Effector memory CD8-positive, alpha-beta T cell (primary cell): ENCODE measurements at regions not wholly inside any gene's neighbourhood (a gene's known extent, or its start where the extent isn't known, plus 50 kb on each side); places are given as distances from the start of the nearest gene placed in this dataset.
"Not testable (repeated sequence)": the region's sequence is repeated elsewhere in the genome, so short reads cannot be mapped to it uniquely, and the experiment has no call there.

ENCODE experiments used
- ATAC-seq: fragments of 150-1000 bp; cut with Tn5 transposase; replicated peaks from 2 replicates; pipeline ENCODE4 v1.10.0; 2021; ENCODE audit warnings: mild to moderate bottlenecking, moderate library complexity
- DNase-seq, 3 experiments: peaks; one replicate each; pipeline ENCODE4 v3.0.0; 2021
- H3K27ac Mint-ChIP-seq, 2 donors: one replicate each; pipeline ENCODE4 v1.8.0; 2022; ENCODE audit warnings: mild to moderate bottlenecking in 2 of 2, mixed read lengths in 2 of 2, moderate library complexity in 2 of 2
- H3K27me3 Mint-ChIP-seq, 2 donors: one replicate each; pipeline ENCODE4 v1.8.0; 2022; ENCODE audit warnings: mixed read lengths in 2 of 2
- H3K36me3 Mint-ChIP-seq: one replicate; pipeline ENCODE4 v1.8.0; 2022; ENCODE audit warnings: mild to moderate bottlenecking, moderate library complexity, mixed read lengths; ENCODE audit not compliant: insufficient read depth
- H3K4me1 Mint-ChIP-seq, 2 donors: one replicate each; pipeline ENCODE4 v1.8.0; 2022; ENCODE audit warnings: low read depth in 2 of 2, mixed read lengths in 2 of 2
- H3K4me3 Mint-ChIP-seq, 2 donors: one replicate each; pipeline ENCODE4 v1.8.0; 2022; ENCODE audit warnings: mild to moderate bottlenecking in 2 of 2, mixed read lengths in 2 of 2, moderate library complexity in 2 of 2
- H3K9me3 Mint-ChIP-seq, 2 donors: one replicate each; pipeline ENCODE4 v1.8.0; 2022; ENCODE audit warnings: mixed read lengths in 2 of 2

DNA sequence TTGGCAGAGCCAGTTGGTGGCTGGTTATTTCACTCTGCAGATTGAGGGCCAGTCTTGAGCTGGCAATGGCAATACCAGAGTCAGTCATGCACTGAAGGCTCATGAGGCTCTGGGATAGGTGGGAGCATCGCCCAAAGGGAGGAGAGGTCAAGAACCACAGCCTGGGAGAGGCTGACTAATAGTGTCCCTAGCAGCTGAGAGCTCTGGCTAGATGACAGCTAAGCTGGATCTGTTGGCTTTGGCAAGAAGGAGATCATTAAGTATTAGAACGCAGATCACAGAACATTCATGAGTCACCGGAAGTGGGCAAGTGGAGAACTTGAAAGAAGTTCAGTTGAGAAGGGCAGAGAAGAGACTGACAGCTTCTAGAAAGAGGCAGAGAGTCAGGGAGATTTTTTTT is 521.1 kb downstream of the NR2F2 start:
- H3K27me3 Mint-ChIP-seq = peaks cover 0 to 6% of the 10 kb centered on the region in 2 donors

DNA sequence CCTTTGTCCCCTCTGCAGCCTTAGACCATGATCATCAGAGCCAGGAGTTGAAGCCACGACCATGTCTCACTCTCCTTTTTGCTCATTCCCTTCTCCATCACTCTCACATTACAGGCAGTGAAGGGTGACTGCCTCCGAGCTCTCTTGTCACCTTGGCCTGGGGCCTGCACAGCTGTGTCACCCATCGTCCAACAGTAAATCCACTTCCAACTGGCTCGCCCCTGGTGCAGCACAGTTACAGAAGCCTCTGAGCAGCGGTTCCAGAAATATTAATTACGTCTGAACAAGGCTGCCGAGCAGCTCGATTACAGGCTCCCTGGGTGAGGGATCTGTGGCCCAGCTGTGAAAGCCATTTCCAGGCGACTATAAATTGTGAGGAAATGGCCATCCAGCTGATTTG is 528.2 kb downstream of the NR2F2 start:
- Mint-ChIP-seq H3K9me3 (peaks cover 8 to 22% of the 10 kb centered on the region in 2 donors), H3K27me3 (no peaks in the 10 kb centered on the region), H3K36me3 (no peaks in the 10 kb centered on the region), H3K4me3 (no peak overlapping the region), H3K4me1 (peaks cover 0 to 2% of the 10 kb centered on the region in 2 donors), H3K27ac (no peak overlapping the region)
- DNase-seq (no peak), ATAC-seq (no peak)

More for the DNA sequence above, 521.1 kb downstream of the NR2F2 start:
- no peak for ATAC-seq
- Mint-ChIP-seq H3K9me3 (peaks cover 12 to 30% of the 10 kb centered on the region in 2 donors), H3K4me3 (no peak overlapping the region), H3K27ac (no peak overlapping the region), H3K4me1 (peaks cover 0 to 2% of the 10 kb centered on the region in 2 donors), H3K36me3 (no peaks in the 10 kb centered on the region)
- no peak for DNase-seq

DNA sequence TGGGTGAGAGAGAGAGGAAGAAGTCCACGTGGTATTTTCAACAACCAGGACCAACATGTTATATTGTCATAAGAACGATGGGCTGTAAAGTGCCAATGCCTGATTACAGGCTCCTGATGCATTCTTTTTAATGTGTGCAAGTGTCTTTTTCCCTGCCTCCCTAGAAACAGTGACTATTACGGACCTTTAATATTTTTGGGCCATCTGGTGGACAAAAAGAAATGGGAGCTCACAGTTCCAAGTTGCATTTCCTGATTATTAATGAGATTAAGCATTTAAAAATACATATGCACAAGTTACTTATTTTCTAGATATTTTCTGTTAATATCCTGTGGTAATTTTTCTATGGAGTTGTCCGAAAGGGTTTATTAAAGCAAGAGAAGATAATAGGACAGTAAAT is 530.2 kb downstream of the NR2F2 start:
- DNase-seq (no peak), ATAC-seq (no peak)
- Mint-ChIP-seq H3K4me3 (no peak overlapping the region), H3K36me3 (no peaks in the 10 kb centered on the region), H3K9me3 (peaks cover 4 to 12% of the 10 kb centered on the region in 2 donors), H3K27me3 (no peaks in the 10 kb centered on the region), H3K4me1 (no peaks in the 10 kb centered on the region), H3K27ac (no peak overlapping the region)

DNA sequence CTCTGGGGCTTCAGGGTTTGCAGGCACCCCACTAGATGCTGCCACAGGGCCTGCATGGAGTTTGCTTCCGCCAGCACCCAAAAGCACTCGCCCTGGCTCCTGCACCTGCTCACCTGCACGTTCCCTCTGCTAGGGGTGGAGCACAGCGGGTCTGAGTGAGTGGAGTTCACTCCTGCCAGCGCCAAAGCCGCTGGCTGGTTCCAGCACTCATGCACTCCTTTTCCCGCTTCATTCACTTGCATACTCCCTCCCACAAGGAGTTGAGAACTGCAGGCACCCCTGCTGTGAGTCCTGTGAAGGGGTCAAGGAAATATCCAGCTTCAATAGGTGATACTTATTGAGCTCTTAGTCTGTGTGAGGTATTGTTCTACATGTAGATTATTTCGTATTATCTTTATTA is 537.5 kb downstream of the NR2F2 start:
- no peak for ATAC-seq
- Mint-ChIP-seq H3K27ac (no peak overlapping the region), H3K36me3 (no peaks in the 10 kb centered on the region), H3K4me1 (no peaks in the 10 kb centered on the region), H3K27me3 (peaks cover 0 to 7% of the 10 kb centered on the region in 2 donors), H3K9me3 (peaks cover 2 to 6% of the 10 kb centered on the region in 2 donors), H3K4me3 (no peak overlapping the region)
- DNase-seq = no peak

GRCh38 chr15:96869122-96869521 is 538.6 kb downstream of the NR2F2 start:
- no peaks in the 10 kb centered on the region for H3K36me3 Mint-ChIP-seq
- H3K27me3 Mint-ChIP-seq = peaks cover 0 to 7% of the 10 kb centered on the region in 2 donors
- DNase-seq = no peak
- H3K27ac Mint-ChIP-seq = no peak overlapping the region
- H3K4me1 Mint-ChIP-seq = no peaks in the 10 kb centered on the region
- H3K4me3 Mint-ChIP-seq = no peak overlapping the region
- peaks cover 0 to 12% of the 10 kb centered on the region in 2 donors for H3K9me3 Mint-ChIP-seq
- no peak for ATAC-seq

DNA sequence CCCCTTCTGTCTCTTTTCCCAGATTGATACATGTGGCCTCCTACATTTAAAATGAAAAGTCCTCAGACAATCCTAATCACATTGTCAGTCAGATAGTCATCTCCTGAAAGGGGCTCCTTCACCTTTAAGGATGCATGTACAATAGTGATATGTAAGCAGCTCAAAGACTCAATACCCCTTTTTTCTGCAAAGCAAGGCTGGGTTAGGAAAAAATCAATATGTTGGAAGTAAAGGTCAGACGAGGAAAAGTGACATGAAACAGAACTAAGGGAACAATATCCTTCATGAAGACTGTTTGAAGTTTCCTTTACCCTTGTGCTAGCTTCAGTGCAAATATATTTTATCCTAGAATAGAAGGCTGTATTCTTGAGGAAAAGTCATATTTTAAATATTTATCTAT is 539.3 kb downstream of the NR2F2 start:
- Mint-ChIP-seq H3K9me3 (peaks cover 0 to 12% of the 10 kb centered on the region in 2 donors), H3K4me1 (no peaks in the 10 kb centered on the region), H3K4me3 (no peak overlapping the region), H3K36me3 (no peaks in the 10 kb centered on the region), H3K27me3 (peaks cover 0 to 7% of the 10 kb centered on the region in 2 donors), H3K27ac (no peak overlapping the region)
- no peak for DNase-seq
- no peak for ATAC-seq

GRCh38 chr15:96870580-96870979 is 540.1 kb downstream of the NR2F2 start:
- Mint-ChIP-seq H3K36me3 (no peaks in the 10 kb centered on the region), H3K4me3 (no peak overlapping the region), H3K27me3 (peaks cover 0 to 8% of the 10 kb centered on the region in 2 donors), H3K9me3 (peaks cover under 1 to 12% of the 10 kb centered on the region in 2 donors), H3K4me1 (no peaks in the 10 kb centered on the region), H3K27ac (no peak overlapping the region)
- no peak for DNase-seq
- ATAC-seq = no peak

DNA sequence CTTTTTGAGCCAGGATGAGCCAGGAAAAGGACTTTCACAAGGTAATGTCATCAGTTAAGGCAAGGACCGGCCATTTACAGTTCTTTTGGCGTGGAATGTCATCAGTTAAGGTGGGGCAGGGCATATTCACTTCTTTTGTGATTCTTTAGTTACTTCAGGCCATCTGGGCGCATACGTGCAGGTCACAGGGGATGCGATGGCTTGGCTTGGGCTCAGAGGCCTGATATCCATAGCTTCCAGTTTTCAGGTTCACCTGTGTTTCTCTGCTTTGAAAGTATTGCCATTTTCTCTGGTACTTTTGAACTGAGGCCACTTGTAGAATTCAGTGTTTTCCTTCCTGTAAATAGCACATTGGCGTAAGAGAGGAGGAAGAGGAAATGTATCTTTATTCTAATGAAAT is 546.9 kb downstream of the NR2F2 start:
- not testable (repeated sequence) for H3K9me3 Mint-ChIP-seq, ATAC-seq, H3K4me3 Mint-ChIP-seq, H3K27me3 Mint-ChIP-seq, H3K27ac Mint-ChIP-seq, H3K4me1 Mint-ChIP-seq, DNase-seq, H3K36me3 Mint-ChIP-seq

- Mint-ChIP-seq H3K27me3 (peaks cover 0 to 10% of the 10 kb centered on the region in 2 donors), H3K36me3 (no peaks in the 10 kb centered on the region), H3K9me3 (peaks cover 3 to 5% of the 10 kb centered on the region in 2 donors), H3K4me1 (no peaks in the 10 kb centered on the region), H3K27ac (no peak overlapping the region), H3K4me3 (no peak overlapping the region)
- DNase-seq = no peak
- ATAC-seq = no peak
Observed at GRCh38 chr15:96878129-96878528, 547.6 kb downstream of the NR2F2 start.

DNA sequence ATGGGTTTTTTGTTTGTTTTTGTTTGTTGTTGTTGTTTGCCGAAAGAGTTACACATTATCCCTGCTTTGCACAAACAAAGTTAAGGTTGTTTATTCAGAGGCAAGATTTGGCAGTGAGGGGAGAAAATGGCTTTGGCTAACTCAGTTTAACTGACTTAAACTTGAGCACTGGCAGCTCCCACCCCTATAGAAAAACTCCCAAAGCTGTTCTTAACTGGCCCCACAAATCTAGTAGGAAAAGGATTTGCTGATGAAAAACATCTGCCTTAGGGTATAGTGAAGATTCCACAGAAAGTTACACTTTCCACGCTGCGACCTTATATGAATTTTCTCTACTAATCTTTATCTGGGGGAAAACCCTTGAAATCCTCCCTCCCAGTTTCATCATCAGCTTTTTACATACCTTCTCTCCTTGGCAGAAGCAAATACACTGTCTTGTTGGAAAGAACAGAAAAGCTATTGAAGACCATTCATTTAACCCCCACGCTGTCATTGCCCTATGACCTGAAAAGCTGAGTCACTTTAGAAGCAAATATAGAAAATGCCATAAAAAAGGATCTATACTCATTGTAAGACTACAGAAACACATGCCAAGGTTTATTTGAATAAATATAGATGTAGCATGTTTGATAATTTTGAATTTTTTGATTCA is 551.7 kb downstream of the NR2F2 start:
- DNase-seq (no peak), ATAC-seq (no peak)
- Mint-ChIP-seq H3K4me1 (no peaks in the 10 kb centered on the region), H3K4me3 (no peak overlapping the region), H3K36me3 (no peaks in the 10 kb centered on the region), H3K27ac (no peak overlapping the region), H3K9me3 (peaks cover 0 to 8% of the 10 kb centered on the region in 2 donors), H3K27me3 (peaks cover 0 to 4% of the 10 kb centered on the region in 2 donors)

DNA sequence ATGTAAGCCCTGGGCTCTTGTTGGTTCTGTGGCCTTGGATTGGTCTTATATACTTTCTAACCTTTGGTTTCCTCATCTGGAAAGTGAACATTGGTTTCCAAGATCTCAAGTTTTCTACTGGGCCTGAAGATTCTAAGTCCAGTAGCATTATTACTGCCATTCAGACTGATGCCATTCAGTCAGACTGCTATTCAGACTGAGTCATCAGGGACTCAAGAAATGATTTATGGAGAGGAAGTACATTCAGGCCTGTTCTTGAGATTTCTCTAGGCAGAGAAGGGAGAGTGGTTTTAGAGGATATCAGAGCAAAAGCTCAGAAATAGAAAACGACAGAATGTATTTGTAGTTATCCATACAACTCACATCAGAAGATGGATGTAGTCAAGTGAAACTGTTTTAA is 557.2 kb downstream of the NR2F2 start:
- no peaks in the 10 kb centered on the region for H3K36me3 Mint-ChIP-seq
- no peak overlapping the region for H3K27ac Mint-ChIP-seq
- ATAC-seq (no peak), DNase-seq (no peak)
- no peaks in the 10 kb centered on the region for H3K27me3 Mint-ChIP-seq
- H3K4me3 Mint-ChIP-seq = no peak overlapping the region
- H3K4me1 Mint-ChIP-seq = peaks cover 3 to 5% of the 10 kb centered on the region in 2 donors
- peaks cover 0 to 8% of the 10 kb centered on the region in 2 donors for H3K9me3 Mint-ChIP-seq

DNA sequence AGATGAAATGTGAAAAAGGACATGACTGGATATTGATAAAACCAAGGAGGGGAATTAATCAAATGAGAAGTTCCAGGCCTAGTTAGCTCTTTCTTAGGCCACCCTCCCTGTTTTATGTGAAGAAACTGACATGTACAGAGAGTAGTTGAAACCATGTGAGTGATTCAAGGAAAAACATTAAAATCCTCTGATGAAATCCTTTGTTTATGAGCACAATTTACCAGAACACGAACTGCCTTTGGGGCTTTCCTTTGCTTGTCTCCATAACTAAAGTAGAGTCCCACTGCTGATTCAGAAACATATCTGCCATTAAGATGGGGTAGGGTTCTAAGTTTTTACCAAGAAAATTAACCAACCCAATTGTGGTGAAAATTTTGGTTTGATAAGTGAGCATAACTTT is 558.3 kb downstream of the NR2F2 start:
- Mint-ChIP-seq H3K4me1 (peaks cover 3 to 5% of the 10 kb centered on the region in 2 donors), H3K9me3 (peaks cover 0 to 8% of the 10 kb centered on the region in 2 donors), H3K27ac (peak overlapping the region in 1 of 2 donors; percentile 64), H3K36me3 (no peaks in the 10 kb centered on the region), H3K27me3 (no peaks in the 10 kb centered on the region), H3K4me3 (no peak overlapping the region)
- DNase-seq (no peak), ATAC-seq (no peak)

DNA sequence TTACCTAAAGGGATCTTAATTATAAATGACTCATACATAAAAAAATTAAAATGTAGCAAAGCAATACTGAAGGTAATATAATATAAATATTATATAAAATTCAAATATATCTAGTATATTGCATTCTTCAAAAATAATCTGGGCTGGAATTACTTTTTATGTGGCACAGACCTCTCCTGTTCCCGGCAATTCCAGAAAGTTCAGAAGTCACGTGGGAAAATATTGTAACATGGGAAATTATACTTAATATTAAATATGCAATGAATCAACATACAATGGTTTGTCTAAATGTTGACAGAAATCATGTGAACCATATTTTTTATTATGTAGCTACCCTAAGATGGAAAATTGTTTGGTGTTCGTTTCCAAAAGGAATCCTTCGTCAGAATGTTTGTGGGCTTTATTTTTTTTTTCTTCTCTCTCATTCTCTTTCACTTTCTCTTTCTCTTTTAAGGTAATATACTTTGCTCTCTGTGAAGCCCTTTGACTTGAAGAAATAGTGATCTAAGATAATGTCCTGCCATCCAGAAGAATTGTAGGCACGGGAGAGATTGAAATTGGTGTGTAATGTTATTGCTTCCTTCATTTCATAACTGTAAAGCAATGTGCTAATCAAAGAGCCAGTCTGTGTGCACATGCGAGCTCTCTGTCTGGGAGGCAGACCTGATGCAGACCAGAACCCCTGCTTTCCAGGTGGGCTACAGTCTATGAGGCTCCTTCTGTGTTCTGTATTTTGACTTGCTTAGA is 559.4 kb downstream of the NR2F2 start:
- H3K27ac Mint-ChIP-seq = peak overlapping the region; percentile 75 to 81
- H3K36me3 Mint-ChIP-seq = no peaks in the 10 kb centered on the region
- DNase-seq = no peak
- no peak for ATAC-seq
- H3K4me1 Mint-ChIP-seq = peaks cover 3 to 5% of the 10 kb centered on the region in 2 donors
- peaks cover 0 to 8% of the 10 kb centered on the region in 2 donors for H3K9me3 Mint-ChIP-seq
- H3K4me3 Mint-ChIP-seq = peak overlapping the region; percentile 77 to 79
- H3K27me3 Mint-ChIP-seq = no peaks in the 10 kb centered on the region

DNA sequence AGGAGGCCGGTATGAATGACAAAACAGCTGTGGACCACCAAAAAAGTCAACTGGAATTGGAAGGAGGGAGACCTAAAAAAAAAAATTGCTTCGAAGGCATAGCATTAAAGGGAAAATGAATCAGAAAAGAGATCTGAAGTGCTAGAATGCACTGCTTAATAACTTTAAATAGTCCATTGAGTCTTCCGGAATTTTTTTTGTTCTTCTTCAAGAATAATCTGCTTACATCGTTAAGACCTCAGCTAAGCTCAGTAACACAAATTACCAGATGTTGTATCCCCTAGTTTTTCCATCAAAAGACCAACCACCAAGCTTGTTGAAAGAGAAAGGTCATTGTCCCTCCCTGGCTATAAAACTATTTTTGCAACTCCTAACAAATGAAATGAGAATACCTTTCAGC is 560.5 kb downstream of the NR2F2 start:
- Mint-ChIP-seq H3K27ac (no peak overlapping the region), H3K9me3 (peaks cover 0 to 6% of the 10 kb centered on the region in 2 donors), H3K4me1 (peaks cover 3 to 5% of the 10 kb centered on the region in 2 donors), H3K36me3 (no peaks in the 10 kb centered on the region), H3K4me3 (peak overlapping the region in 1 of 2 donors; percentile 79), H3K27me3 (no peaks in the 10 kb centered on the region)
- DNase-seq (no peak), ATAC-seq (no peak)
